GM21447 (cell line): ENCODE measurements at regions not wholly inside any gene's neighbourhood (a gene's known extent, or its start where the extent isn't known, plus 50 kb on each side); places are given as distances from the start of the nearest gene placed in this dataset.

ENCODE experiments used
- ATAC-seq: cut with Tn5 transposase; IDR thresholded peaks from one replicate; pipeline ENCODE4 v1.9.1; 2021; ENCODE audit not compliant: unreplicated experiment

DNA sequence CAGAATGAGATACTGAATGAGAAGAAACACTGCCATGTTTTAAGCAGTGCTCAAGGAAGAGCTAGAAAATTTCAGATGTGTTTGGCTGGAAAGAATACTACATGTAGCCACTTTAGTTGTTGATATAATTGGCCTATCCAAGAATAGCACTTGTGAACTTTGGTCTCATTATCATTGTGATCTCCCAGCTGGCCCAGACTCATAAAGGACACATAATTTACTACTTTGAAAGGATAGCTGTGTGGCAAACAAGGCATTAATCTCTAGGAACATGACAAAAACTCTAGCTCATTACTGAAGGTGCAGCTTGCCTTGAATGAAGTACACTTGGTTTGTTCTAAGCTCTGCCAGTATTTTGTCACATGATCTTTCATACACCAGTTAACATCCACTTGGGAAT lies 356.3 kb downstream of the CSNK1G3 start:
- no peak for ATAC-seq

DNA sequence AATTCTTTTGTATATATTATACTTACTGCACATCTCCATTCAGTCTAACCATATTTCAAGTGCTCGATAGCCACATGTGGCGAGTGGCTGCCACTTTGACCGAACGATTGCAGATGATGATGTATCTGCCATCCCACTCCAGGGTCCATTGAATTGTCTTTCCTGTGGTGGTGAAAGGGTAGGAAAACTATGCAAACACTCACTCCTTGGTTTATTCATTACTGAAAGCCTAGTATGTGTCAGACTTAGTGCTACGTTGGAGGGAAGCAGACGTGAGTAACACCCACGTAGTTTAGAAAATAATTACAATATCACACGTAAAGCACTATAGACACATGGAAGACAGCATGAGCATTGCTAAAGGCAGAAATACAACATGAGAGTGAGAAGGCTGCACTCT lies 353.7 kb downstream of the CSNK1G3 start:
- ATAC-seq, result no peak

DNA sequence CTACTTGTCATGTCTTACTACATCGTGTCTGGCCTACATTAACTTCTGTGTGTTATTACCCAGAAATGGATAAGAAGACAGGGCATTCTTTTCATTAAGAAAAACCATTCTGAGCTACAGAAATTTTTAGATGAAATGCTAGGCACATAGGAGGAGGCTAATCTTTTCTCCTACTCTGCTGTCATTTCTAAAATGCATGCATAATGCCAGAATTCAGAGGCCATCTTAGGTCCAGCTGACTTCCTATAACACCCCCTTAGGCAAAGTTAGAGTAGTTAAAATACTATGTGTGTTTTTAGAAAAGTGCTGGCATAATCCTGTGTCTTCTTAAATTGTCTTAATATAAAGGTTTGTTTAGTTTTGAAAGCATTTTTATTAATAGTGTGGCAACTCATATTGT lies 352.6 kb downstream of the CSNK1G3 start:
- ATAC-seq, result no peak

DNA sequence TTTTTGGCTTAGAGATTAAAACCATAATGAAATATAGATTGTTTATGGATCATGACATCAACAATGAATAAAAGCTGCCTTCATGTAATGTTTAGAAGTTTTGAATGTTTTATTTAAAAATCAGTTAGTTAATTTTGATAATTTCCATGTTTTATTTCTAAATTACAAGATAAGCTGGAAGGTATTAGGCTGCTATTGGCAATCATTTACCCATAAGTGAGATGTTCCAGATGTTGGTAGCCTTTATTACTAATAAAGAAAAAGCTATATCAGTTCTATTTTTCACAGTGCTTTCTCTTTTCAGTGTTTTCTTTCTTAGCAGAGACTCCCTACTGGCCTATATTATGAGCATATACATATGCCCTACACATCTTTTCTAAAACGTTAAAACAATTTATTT lies 347.0 kb downstream of the CSNK1G3 start:
- no peak for ATAC-seq

DNA sequence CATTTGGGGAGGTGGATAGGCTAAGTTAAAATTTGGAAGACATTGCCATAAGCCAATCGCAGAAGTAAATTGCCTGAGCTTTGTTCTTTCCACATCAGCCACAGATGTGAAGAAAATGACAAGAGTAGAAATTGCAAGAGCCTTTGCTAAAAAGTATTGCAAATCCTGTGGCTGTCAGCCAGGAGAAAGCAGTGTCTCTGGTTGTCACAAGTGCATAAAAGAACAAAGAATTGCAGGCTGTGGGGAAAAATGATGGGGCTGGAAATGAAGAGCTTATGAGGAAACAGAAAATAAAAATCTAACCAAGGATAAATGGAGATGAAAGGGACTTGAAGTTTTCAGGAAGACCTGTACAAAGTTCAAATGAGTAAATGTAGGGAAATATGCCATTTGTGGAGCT lies 344.8 kb downstream of the CSNK1G3 start:
- ATAC-seq, result no peak

DNA sequence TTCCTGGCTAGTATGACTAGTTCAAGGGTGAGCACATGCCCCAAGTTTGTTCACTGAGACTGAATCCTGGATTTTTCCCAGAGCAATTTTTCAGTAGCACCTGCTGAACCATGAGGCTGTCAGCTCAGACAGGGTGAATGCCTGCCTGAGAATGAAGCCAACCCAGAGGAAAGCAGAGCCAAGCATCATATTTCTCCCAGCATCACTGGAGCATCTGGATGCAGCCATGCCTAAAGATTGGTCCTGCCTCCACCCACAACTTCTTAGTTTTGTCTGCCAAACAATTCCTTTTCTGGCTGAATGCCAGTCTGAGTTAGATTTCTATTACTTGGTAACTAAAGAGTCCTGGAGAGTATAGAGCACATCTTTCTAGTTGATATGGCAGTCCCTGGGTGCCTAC lies 343.6 kb downstream of the CSNK1G3 start:
- no peak for ATAC-seq

DNA sequence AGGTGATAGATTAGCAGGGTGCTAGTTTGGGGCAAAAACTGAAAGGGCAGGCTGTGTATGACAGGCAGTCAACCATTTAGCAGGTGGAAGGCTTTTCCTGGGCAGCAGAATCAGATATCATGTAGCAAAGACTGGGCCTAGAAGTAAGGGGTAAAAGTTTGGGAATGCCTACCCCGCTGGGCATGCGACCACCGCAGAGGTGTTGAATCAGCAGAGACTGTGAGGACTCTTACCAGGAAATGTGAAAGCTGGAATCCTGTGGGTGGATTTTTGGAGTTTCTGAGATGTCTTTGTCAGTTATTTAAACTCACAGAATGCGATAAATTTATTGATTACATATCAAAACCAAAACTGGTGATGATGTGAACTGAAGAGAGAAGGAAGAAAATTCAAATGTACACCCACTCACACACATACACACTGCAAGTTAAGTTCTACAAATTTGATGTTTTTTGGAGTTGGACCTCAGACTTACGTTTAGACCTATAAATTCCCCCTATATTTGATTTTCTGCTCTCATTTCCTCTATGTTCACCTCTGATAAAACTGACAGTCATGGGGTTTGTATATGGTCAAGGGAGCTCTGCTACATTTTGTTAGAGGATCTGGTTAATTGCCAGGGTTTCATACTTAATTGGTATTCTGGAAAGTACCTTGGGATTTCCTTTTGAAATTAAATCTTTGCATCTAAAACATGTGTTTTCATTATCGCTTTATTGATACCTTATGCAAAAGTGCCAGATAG lies 333.6 kb downstream of the CSNK1G3 start:
- ATAC-seq, result no peak

DNA sequence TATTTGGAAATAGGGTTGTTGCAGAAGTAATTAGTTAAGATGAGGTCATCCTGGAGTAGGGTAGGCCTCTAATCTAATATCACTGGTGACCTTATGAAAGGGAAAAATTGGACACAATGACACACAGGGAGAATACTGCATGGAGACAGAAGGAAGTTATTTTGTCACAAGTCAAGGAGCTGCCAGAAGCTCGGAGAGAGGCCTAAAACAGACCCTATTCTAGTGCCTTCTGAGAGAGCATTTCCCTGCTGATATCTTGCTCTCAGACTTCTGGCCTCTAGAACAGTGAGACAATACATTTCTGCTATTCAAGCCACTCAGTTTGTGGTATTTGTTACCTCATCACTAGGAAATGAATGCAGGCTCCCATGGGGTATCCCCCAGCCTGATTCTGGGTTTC lies 332.9 kb downstream of the CSNK1G3 start:
- ATAC-seq, result no peak

DNA sequence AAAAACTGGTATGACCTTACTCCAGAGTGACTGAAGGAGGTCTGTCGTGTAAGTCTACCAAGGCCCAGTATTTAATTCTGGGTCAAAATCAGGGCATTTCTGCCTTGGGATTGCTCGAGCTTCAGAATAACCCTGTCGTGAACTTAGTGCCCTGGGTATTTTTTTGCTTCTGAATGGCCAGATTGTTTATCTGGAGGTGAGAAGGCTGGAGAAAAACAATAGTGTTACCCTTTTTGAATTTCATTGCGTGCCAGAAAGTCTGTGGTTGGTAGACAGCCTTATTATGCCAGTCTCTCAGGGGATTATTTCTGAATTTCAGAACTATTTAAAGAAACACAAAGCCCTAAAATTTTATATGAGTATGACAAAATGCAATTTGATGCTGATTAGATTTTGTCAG lies 323.4 kb downstream of the CSNK1G3 start:
- ATAC-seq, result no peak

DNA sequence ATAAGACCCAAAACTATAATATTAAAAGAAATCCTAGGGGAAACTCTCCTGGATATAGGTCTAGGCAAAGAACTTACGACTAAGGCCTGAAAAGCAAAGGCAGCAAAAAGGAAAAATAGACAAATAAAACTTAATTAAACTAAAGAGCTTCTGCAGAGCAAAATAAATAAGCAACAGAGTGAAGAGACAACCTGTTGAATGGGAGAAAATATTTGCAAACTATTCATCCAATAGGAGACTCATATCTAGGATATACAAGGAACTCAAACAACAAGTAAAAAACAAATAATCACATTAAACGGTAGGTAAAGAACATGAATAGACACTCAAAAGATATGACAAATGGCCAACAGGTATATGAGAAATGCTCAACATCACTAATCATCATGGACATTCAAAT lies 318.6 kb downstream of the CSNK1G3 start:
- no peak for ATAC-seq

DNA sequence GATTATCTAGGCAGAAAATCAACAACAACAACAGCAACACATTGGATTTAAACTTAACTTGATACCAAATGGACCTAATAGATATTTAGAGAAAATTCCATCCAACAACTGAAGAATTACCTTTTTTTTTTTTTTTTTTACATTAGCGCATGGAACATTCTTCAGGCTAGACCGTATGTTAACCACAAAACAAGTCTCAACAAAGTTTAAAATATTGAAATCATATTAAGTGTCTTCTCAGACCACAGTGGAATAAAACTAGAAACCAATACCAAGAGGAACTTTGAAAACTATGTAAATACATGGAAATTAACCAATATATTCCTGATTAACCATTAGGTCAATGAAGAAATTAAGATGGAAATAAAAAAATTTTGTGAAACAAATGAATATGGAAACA lies 315.8 kb downstream of the CSNK1G3 start:
- ATAC-seq, result no peak

DNA sequence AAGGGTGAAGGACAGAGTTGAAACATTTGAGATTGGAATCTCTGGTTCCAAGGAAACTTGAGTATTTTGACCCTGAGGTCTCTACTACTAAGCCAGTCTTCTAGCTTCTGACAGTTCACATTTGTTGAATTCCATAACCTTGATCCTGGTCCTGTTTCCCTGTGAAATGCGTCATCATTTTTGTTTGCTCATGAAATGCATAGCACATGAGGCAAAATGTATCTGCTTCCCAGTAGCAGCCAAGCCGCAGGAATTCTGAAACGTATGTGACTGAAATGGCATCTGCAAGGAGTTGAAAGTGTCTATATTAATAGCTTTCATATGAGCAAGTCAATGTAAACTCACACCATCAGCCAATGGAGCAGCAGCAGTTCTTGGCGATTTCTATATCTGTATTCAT lies 307.9 kb downstream of the CSNK1G3 start:
- no peak for ATAC-seq

DNA sequence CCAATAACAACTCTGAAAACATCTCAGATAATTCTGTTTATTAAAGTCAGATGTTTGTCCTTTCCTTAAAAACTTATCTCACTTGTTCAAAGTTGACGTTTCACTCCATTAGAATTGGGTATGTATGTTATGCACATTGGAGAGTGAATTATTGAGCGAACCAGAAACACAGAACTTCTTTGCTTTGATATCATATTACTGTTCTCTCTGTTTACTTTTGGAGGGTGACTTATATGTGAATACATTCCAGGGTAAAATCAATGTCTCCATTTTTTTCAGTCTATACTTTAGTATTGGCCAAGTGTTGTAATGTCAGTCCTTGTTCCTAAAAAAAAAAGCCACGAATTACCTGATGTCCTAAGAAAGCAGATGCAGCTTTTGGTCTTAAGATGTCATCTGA lies 307.4 kb downstream of the CSNK1G3 start:
- no peak for ATAC-seq

DNA sequence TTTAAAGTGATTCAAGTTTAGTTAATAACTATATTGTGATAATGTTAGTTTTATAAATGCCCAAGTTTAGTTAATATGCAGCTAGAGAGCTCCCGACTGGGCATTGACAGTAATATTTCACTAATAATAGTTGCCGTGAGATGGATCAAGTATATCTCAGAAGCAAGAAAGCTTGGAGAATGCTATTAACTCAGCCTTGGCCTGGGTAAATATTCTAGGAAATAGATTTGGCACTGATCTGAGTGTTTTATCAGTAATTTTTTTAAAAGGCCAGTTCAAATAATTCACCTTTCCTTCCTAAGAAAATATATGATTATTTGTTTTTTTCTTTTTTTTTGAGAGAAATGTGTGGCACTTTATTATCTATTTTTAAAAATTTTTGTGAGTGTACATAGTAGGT lies 305.3 kb downstream of the CSNK1G3 start:
- no peak for ATAC-seq

DNA sequence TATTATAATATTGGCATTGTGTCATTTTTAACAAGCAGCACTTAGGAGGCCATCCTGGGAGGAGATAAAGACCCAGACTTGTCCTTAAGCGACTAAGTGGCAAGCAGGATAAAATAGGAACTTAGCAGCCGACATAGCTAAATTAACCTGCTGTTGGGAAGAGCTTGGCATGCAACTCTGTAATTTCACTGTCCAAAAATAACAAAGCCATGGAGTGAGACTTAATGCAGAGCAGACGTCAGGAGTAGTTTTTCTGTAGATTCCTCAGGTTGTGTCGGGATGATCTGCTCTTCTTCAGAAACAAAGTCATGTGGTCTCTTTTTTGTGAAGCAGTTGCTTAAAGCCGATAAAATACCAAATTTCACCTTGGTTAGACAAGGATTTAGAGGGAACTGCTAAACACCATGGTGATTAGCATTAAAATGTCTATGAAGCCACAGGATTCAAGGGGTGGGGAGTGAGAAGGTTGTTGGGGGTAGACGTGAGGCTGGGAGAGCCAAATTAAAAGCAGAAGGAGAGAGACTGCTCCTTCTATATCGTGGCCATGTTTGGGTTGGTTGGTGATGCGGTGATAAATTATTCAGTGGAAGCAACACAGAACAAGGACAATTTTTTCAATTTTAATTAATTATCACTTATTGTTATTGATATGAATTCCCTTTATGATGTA lies 303.0 kb downstream of the CSNK1G3 start:
- no peak for ATAC-seq

DNA sequence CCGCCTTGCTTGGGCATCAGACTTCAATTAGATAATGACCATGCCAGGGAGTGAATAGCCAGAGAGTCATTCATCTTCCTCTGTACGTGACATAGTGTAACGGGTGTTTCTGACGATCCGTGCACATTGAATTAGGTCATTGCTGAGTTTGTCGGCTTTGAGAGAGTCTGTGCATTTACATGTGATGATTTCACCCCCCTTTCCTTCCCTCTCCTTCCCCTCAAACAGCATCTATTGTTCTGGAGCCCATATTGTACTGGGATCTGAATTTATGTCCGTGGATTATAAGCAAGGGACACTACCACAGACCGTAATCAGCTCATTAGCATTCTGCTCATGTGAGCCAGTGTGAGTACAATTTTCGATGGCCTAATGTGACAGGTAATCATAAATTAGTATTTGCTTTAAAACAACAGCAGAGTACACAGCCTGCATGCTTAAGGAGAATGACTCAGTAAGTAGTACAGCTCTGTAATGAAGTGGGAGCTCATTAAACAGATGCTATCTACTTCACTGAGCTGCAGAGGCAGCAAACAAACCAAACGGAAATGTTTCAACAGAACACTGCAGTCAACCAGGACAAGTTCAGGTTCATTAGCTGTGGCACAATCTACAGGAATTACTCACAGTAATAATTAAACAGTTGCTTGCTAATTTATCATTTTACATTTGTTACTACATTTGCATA lies 302.1 kb downstream of the CSNK1G3 start:
- ATAC-seq, result no peak

DNA sequence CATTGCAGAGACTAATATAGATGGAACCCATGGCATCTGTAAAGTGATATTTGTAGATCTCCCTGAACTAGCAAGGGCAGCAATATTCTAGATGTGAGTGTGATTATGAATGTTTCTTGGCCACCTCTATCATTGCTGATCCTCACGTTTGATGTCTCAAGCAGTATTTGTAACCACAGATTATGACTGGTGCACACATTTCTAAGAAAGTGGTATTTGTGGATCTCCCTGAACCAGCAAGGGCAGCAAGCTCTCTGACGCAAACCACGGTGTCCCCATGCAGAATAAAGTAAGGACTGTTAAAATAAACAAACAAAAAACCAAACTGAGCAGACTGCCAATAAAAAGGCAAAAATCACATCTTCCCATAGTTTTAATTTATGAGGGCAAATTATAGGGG lies 301.3 kb downstream of the CSNK1G3 start:
- ATAC-seq, result no peak

DNA sequence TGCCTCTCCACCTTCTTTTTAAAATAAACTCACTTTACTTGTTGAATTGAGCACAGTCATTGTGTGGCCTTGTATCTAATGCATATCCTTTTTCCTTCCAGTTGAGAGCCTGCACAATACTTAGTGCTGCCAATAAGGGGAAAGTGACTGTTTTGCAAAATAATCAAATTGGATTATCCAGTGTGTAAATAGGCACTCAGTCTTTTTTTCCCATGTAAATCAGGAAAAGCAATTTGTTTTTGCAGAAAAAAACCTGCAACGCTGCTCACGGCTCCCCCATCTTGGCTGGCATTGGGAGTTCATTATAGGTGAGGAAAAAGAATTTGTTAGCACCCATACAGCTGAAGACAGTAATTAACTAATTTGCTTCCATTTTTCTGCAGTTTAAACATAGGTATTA lies 299.9 kb downstream of the CSNK1G3 start:
- no peak for ATAC-seq

DNA sequence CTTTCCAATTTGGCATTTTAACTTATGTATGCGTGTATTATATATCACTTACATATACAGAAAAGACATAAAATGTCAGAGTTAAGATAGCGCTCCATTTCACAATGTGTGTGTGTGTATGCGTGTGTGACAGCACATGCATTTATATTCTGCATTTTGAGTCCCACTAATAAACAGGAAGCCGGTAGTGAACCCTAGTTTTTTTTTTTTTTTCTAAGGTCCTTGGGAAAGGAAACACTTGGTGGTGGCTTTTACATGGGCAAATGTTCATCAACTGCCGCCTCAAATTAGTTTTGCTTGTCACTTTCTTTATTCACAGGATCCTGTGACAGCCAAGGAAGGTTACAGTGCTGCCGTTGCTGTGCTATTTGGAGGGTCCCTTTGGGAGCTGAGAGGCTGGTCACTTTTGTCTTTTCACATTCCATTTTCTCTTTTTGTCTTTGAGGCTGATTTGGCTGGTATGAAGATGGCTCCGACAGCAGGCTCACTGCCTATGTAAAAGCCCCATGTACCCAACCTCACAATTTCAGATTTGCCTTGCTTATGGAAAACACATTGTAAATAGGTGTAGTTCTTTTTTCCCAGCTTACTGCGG lies 298.9 kb downstream of the CSNK1G3 start:
- ATAC-seq, result no peak

DNA sequence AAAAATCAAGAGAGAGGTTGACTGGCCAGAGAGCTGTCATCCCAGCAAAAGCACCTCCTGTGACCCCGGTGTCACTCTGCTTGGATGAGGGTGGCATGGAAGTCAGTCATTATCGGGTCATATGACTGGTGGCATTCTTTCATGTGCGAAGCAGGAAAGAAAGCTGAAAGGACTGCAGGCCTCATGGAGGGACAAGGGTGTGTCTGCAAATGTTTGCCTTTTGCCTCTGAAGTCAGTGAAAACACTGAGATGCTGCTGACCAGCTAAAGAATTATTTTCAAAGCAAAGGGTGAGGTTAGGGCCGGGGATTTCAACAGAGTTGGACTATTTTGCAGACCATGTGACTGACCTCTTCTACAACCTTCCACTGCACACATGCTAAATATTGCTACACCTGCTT lies 298.3 kb downstream of the CSNK1G3 start:
- ATAC-seq, result no peak

DNA sequence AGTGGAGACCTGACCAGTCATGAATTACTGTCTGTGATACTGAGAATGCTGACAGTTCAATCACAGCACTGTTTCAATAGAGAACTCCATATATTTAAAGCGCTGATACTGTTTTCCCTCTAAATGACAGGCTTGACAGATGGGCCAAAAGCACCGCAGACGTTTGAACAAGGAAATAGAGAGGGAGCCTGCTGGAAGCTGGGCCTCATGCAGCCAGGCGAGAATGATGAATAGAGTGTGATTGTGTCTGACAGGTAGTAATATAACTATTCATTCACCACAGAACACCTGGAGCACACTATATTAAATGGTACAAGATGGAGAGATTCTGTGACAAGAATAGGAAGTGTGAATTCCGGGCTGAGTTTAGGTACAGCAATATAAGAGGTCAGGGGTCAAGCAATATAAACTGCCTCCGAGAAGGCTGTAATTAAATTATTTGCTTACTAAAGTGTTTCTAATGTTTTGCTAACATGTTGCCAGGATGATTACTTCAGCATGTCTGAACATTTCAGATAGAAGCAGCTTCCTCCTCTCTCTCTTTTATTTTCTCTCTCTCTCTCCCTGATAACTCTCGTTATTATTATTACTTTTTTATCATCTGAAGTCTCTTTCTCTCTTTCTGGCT lies 297.7 kb downstream of the CSNK1G3 start:
- ATAC-seq, result no peak
